ENCODE measurements at regions not wholly inside any gene's neighbourhood (a gene's known extent, or its start where the extent isn't known, plus 50 kb on each side); places are given as distances from the start of the nearest gene placed in this dataset.

- TF ChIP-seq RELB (IDR thresholded peaks at IDR 0.05; ENCODE audit: low read depth) (no peak), MYC (IDR thresholded peaks at IDR 0.05; ENCODE audit: insufficient read depth, insufficient read length, insufficient replicate concordance, low read length, severe bottlenecking) (no peak), RCOR1 (conservative IDR thresholded peaks at IDR 0.05; ENCODE audit: low read depth, low read length) (no peak)
Observed at GRCh38 chrX:40444798-40445496, 135.8 kb upstream of the ATP6AP2 start (continued).

GRCh38 chrX:40444133-40444532 lies 136.6 kb upstream of the ATP6AP2 start:
- no peak for ATAC-seq
- ChIA-PET SMC1A (ENCODE audit: uncharacterized antibody, unreplicated experiment) (no interaction called here), CTCF (no interaction called here), RAD21 (ENCODE audit: unreplicated experiment) (no interaction called here), POLR2A (no interaction called here)
- Histone ChIP-seq H3K4me2 (ENCODE audit: control insufficient read depth, insufficient read depth) (no peak overlapping the region), H3K36me3 (ENCODE audit: control insufficient read depth in 2 of 2, insufficient read depth in 2 of 2, low read length in 1 of 2) (no peaks in the 10 kb centered on the region), H3K4me1 (ENCODE audit: control insufficient read depth, insufficient read depth, low read length) (no peaks in the 10 kb centered on the region), H3K4me3 (no peak overlapping the region), H3K9me3 (replicated peaks; ENCODE audit: control insufficient read depth, insufficient read depth, low read length) (no peaks in the 10 kb centered on the region), H4K20me1 (ENCODE audit: control insufficient read depth, insufficient read depth) (no peaks in the 10 kb centered on the region), H2AFZ (ENCODE audit: control insufficient read depth, low read depth, low read length) (no peak overlapping the region), H3K9ac (ENCODE audit: control insufficient read depth, insufficient read depth, low read length) (no peak overlapping the region), H3K27me3 (replicated peaks in 1 of 2; ENCODE audit: control insufficient read depth in 2 of 2, insufficient read depth in 2 of 2, low read length in 1 of 2) (no peaks in the 10 kb centered on the region; a peak in 1 of 4 replicates), H3K79me2 (ENCODE audit: control insufficient read depth, insufficient read depth, low read length) (no peaks in the 10 kb centered on the region), H3K27ac (ENCODE audit: control insufficient read depth, insufficient read depth) (no peak overlapping the region)
- intact Hi-C loops (cut with micrococcal nuclease; ENCODE audit: unreplicated experiment) (no loop called here), in situ Hi-C loops (cut with MboI) (no loop called here)
- TF ChIP-seq PRDM15 (CRISPR knock-in tag; IDR thresholded peaks at IDR 0.05) (no peak), PAX5 (IDR thresholded peaks at IDR 0.05; ENCODE audit: borderline replicate concordance, low read depth, low read length) (no peak), POLR2AphosphoS5 (IDR thresholded peaks at IDR 0.05; ENCODE audit: low read length) (no peak), SREBF1 (IDR thresholded peaks at IDR 0.05; ENCODE audit: low read length) (no peak), RFX5 (IDR thresholded peaks at IDR 0.05; ENCODE audit: low read depth, low read length) (no peak)
- no peak for FAIRE-seq
- DNase-seq (ENCODE audit: low read depth, low spot score), result no peak
- 36% methylated on average over 2 of the region's 2 CpGs for WGBS (ENCODE audit: insufficient coverage, insufficient replicate concordance, low lambda C conversion rate, missing lambda C conversion rate)
- no TSS peak for BruUV-seq (replicated peaks)
